ENCODE measurements at regions not wholly inside any gene's neighbourhood (a gene's known extent, or its start where the extent isn't known, plus 50 kb on each side); places are given as distances from the start of the nearest gene placed in this dataset.

DNA sequence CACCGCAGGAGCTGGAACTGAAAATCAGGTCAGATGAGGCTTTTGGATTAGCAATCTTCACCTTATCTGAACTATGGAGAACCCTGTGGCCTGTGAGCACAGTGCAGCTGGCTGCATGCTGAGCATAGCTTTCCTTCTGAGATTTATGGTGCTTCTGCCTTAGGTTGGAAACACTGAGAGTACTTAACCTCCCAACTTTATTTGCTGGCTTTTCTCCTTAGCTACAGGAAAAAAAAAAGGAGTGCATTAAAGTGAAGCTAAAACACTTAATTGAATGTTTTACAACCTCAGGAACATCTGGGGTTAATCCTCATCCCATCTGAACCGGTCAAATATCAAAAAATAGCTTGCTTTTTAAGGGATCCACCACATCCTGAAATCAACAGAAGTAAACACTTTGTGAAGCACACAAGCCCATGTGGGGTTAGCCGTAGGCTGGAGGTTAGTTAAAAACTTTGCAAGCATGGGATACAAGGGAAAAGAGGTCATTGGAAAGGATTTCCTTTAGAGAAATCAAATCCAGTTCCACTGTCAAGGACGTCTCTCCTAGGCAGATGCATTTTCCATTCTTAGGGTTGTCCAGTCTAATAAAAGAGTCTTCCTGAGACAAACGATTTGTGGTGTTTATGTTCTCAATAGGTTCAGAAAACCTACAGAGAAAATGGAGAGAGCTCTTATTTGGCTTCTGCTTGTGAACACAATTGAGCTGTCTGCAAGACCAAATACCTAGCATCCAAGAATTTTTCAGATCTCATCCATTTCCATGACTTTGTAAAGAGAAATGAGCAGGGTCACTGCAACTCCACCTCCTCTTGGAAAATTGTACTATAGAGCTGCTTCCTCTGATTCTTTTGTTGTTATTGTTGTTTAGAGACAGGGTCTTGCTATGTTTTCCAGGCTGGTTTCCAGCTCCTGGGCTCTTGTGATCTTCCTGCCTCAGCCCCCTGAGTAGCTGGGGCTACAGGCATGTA, 470.4 kb upstream of the IGFBP3 start:
- DNase-seq (ENCODE audit: low read depth, low spot score), result no peak

- no peak for DNase-seq (ENCODE audit: low read depth, low spot score)
Observed at GRCh38 chr7:46390042-46390441, 469.0 kb upstream of the IGFBP3 start.

DNA sequence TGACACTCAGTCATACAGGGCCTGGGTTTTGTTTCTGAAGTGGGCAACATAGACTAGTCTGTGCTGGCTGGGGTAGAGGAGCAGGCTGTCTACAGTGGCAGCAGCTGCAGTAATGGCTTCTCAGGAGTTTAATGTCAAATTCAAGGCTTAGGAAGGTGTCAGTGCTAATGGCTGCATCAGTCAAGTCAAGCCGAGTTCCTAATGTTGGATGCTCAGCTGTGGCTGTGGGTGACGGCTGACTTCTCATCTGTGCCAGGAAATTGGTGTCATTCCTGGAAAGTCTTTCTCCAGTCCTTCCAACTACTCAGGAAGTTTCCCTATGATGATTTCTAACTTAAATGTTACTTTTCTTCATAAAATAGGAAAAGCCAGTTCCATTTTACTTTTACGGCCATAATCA, 468.1 kb upstream of the IGFBP3 start:
- no peak for DNase-seq (ENCODE audit: low read depth, low spot score)

GRCh38 chr7:46387646-46388045, 466.6 kb upstream of the IGFBP3 start:
- DNase-seq (ENCODE audit: low read depth, low spot score), result no peak

DNA sequence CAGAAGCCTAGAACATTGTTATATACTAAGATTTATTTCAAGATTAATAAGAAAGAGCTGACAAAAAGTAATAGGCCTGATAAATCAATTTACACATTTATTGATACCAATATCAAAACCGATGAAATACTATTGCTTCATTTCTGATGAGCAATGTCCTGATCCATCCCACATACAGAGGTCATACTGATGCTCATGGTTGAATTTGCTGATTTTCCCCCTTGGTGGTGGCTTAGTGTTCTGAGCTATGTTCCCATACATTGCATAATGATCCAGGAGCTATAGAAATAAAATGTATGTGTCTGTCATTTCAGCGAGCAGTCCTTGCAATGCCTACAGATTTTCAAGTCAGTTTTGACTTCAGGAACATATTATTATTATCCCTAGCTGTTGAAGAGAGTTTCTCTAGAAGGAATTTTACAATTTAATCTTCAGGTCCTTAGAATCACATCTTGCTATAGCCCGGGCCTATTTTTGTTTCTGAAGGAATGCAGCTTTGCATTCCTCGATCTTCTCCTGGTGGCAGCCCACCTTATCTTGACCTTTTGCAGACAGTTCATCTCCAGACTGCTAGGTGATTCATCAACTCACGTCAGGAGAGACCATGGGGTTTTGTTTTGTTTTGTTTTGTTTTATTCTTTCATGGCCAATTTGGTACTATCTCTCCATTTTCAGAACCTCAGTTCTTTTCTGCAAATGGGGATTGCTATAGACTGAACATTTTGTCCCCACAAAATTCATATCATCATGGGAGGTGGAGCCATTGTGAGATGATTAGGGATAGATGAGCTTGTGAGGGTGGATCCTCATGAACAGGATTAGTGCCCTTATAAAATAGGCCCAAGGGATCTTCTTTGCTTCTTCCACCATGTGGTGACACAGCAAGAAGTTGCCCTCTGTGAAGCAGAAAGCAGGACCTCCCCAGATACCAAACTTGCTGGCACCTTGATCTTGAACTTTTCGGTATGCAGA, 465.6 kb upstream of the IGFBP3 start:
- no peak for DNase-seq (ENCODE audit: low read depth, low spot score)

- DNase-seq (ENCODE audit: low read depth, low spot score), result no peak
Observed at GRCh38 chr7:46385662-46386309, 464.7 kb upstream of the IGFBP3 start.

GRCh38 chr7:46383605-46384004, 462.5 kb upstream of the IGFBP3 start:
- DNase-seq (ENCODE audit: low read depth, low spot score), result no peak

DNA sequence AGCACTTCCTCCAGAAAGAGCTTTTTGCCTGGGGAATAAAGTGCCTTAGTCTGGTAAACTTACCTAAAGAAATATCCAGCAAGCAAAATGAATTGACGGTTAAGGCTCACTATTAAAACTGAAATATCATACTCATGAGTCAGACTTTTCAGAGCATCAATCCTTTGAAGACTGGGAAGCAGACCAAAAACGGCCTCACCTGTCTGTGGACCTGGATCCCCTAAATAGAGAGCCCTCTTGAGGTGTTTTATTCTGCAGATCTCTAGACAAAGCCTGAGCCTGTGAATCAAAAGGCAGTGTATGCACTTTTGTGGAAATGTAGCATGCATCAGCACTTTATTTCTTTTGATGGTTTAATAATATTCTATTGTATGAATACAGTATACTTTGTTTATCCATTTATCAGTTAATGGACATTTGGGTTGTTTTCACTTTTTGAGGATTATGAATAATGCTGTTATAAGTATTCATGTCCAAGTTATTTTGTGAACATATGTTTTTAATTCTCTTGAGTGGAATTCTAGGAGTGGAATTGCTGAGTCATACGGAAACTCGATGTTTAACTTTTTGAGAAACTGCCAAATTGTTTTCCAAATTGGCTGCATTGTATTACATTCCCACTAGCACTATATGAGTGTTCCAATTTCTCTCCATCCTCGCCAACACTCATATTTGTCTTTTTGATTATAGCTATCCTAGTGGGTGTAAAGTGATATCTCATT, 449.0 kb upstream of the IGFBP3 start:
- peak; percentile 32 for DNase-seq (ENCODE audit: low read depth, low spot score)

- no peak for DNase-seq (ENCODE audit: low read depth, low spot score)
Observed at GRCh38 chr7:46368871-46369270, 447.8 kb upstream of the IGFBP3 start.

GRCh38 chr7:46366526-46366925, 445.5 kb upstream of the IGFBP3 start:
- no peak for DNase-seq (ENCODE audit: low read depth, low spot score)

DNA sequence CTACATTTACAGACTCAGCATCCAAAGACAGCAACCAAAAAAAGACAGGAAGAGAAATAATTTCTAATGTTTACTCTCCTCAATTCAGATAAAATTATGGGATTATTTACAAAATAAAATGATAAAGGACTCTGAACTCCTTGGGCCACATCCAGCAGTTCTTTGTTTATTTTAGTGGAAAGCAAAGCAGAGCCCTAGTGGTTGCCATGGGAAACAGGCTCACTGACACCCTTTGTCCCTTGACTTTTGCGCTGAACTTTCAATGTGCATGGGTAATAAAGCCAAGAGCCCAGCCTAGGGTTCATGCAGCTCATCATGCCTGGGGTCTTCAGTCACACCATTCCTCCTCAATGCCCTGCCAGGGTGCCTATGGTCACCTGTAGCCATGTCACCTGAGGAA, 442.6 kb upstream of the IGFBP3 start:
- no peak for DNase-seq (ENCODE audit: low read depth, low spot score)

DNA sequence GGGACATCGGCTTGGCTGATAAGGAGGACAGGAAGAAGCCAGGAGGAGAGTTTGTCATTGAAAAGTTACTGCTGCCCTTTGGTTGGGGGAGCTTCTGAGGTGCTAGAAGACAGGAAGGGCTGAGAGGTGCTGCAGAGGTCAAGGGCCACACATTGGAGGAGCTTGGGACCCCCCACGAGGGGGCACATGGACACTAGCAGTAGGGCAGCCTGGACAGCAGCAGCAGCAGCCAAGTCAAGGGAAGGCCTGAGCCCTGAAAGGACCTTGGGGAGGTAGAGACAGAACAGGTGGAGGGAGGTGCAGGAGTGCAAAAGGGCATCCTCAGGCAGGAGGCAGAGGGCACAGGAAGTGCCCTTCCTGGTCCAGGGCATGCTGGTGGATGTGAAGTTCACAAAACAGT, 439.7 kb upstream of the IGFBP3 start:
- DNase-seq (ENCODE audit: low read depth, low spot score), result no peak

GRCh38 chr7:46360296-46360695, 439.2 kb upstream of the IGFBP3 start:
- no peak for DNase-seq (ENCODE audit: low read depth, low spot score)

- DNase-seq (ENCODE audit: low read depth, low spot score), result no peak
Observed at GRCh38 chr7:46357851-46358250, 436.8 kb upstream of the IGFBP3 start.

DNA sequence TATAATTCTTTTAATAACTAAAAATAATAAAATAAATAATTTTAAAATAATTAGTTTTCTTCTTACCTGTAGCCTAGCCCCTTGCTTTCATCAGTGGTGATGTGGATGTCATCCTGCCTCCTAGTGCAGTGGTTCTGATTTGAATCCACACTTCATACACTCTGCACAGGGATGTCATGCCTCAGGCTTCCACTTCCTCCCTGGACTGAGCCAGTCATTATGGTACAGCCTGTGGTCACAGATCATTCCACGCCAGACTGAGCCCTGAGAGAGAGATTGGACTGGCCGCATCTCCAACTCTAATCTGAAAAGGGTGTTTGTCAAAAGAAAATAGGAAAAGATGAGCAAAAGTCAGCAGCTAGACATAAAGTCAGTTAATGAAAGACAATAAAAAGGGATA, 436.2 kb upstream of the IGFBP3 start:
- DNase-seq (ENCODE audit: low read depth, low spot score), result no peak

- no peak for DNase-seq (ENCODE audit: low read depth, low spot score)
Observed at GRCh38 chr7:46356371-46356770, 435.3 kb upstream of the IGFBP3 start.

DNA sequence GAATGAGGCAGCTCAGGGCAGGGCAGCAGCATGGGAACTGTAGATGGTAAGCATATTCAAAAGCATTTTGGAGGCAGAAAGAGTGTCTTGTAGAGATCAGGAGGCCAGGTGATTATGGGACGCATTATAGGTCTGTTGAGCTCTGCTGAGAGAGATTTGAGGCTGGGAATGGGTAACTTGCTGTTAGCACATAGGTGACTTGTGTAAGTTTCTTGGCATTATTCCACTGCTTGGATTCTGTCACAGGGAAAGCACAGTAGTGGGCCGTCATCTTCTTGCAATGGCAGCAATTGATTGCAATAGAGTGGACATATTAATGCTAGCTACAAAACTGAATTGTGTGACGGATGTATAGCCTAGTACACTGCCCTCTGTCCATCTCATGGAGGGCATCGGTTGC, 434.3 kb upstream of the IGFBP3 start:
- no peak for DNase-seq (ENCODE audit: low read depth, low spot score)

DNA sequence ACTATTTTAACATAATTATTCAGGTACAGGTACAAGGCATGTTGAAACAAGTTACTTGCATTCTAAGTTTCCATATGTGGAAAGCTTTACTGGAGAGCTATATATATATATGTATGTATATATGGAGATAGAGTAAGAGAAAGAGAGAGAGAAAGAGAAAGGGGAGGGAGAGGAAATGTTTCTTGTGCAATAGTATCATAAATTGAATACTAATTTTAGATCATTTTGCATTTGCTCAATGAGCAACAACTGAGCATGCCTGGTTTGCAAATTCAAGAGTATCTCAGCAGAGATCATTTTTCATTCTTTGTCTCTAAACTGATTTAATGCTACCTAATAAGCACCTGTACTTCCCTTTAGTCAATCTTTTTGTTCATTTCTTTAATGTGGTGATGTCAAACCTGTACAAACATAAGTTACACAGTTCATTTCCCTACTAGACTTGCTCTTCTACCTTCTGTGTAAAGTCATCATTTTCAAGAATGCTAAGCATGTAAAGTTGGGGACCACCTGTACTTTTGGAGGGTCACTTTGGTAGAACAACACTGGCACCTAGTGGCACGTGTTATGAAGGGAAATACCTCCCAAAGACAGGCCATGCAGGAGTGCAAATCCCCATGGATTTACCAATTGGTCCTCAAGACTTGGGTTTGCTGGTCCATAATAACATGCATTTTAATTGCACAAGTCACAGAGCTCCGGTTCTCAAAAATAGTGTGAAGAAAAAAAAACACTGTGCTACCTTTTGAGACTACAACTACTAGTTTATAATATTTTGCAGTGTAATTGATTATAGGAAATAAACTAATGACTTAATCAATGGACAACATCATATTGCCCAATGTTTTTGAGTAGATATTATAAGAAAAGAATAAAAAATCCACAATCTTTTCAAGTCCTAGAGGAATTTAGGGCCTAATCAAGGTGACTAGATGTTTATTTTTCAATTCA, 431.2 kb upstream of the IGFBP3 start:
- DNase-seq (ENCODE audit: low read depth, low spot score), result no peak

DNA sequence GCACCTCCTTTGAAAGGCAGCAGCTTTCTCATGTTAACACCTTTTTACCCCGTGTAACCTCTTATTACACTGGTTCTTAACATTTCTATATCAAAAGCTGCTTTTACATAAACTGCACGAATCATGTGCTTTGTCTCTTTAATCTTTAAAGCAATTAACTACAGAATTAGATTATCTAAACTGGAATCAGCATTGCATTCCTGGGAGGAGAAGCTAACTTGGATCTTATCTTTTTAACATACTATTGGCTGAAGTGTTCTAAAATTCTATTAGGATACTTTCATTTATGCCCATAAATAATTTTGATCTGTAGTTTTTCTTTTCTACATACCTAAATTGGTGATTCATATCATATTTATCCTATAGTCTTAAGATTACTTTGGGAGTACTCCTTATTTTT, 428.4 kb upstream of the IGFBP3 start:
- no peak for DNase-seq (ENCODE audit: low read depth, low spot score)

- DNase-seq (ENCODE audit: low read depth, low spot score), result no peak
Observed at GRCh38 chr7:46344533-46344932, 423.5 kb upstream of the IGFBP3 start.

All from pulmonary artery endothelial cell (primary cell).